Naive thymus-derived CD8-positive, alpha-beta T cell (primary cell): ENCODE measurements at regions not wholly inside any gene's neighbourhood (a gene's known extent, or its start where the extent isn't known, plus 50 kb on each side); places are given as distances from the start of the nearest gene placed in this dataset.
A peak's percentile ranks its signal among the peaks of the same experiment; 100 is the strongest.

ENCODE experiments used
- ATAC-seq, 2 donors: fragments of 150-1000 bp; cut with Tn5 transposase in 1 of 2; sonication (Bioruptor Pico), chemical (Tn5 transposase) in 1 of 2; 1 replicate in 1 of 2; 2 replicates in 1 of 2; pipeline ENCODE4 v1.10.0; 2021; ENCODE audit warnings: mild to moderate bottlenecking in 2 of 2, moderate library complexity in 2 of 2
- POLR2A ChIA-PET: fragments of 350-600 bp; sonication (Branson Sonifier 250); formaldehyde crosslinking; loops from one replicate; lab custom pipeline; 2021; ENCODE audit warnings: antibody characterized with exemption; lab: Charles Lee
- DNase-seq, 10 donors: peaks; one replicate each; pipeline versions ENCODE4 v3.0.0 to v3.0.0-alpha.2; 2020 to 2022
- H3K27ac Mint-ChIP-seq, 10 donors: one replicate each; pipeline ENCODE4 v1.8.0; 2020 to 2022; ENCODE audit warnings: mild to moderate bottlenecking in 10 of 10, mixed read lengths in 10 of 10, moderate library complexity in 4 of 10, inconsistent platforms in 1 of 10
- H3K27me3 Mint-ChIP-seq, 5 donors: one replicate each; pipeline ENCODE4 v1.8.0; 2021 to 2022; ENCODE audit warnings: mixed read lengths in 5 of 5
- H3K36me3 Mint-ChIP-seq, 3 donors: one replicate each; pipeline ENCODE4 v1.8.0; 2020 to 2022; ENCODE audit warnings: mixed read lengths in 3 of 3, mild to moderate bottlenecking in 2 of 3, inconsistent platforms in 1 of 3
- H3K4me1 Mint-ChIP-seq, 4 donors: one replicate each; pipeline ENCODE4 v1.8.0; 2021 to 2022; ENCODE audit warnings: mixed read lengths in 4 of 4
- H3K4me3 Mint-ChIP-seq, 10 donors: one replicate each; pipeline ENCODE4 v1.8.0; 2020 to 2022; ENCODE audit warnings: mild to moderate bottlenecking in 10 of 10, mixed read lengths in 10 of 10, moderate library complexity in 6 of 10, inconsistent platforms in 1 of 10
- H3K9me3 Mint-ChIP-seq, 9 donors: one replicate each; pipeline ENCODE4 v1.8.0; 2020 to 2022; ENCODE audit warnings: mixed read lengths in 9 of 9, mild to moderate bottlenecking in 3 of 9, inconsistent platforms in 1 of 9, moderate library complexity in 1 of 9

GRCh38 chrX:69311936-69312670, 146.8 kb upstream of the PJA1 start:
- H3K36me3 Mint-ChIP-seq = no peaks in the 10 kb centered on the region

GRCh38 chrX:69309074-69309792, 144.0 kb upstream of the PJA1 start:
- DNase-seq = no peak
- Mint-ChIP-seq H3K4me3 (no peak overlapping the region), H3K4me1 (no peaks in the 10 kb centered on the region), H3K9me3 (peaks cover 0 to 2% (median 0%) of the 10 kb centered on the region in 9 donors), H3K27me3 (peaks cover under 1 to 7% (median 3%) of the 10 kb centered on the region in 5 donors), H3K36me3 (no peaks in the 10 kb centered on the region), H3K27ac (no peak overlapping the region)
- ATAC-seq = no peak
- POLR2A ChIA-PET = no interaction called here

More at GRCh38 chrX:69311936-69312670, 146.8 kb upstream of the PJA1 start:
- no peaks in the 10 kb centered on the region for H3K4me1 Mint-ChIP-seq
- DNase-seq = no peak
- POLR2A ChIA-PET = no interaction called here
- no peaks in the 10 kb centered on the region for H3K9me3 Mint-ChIP-seq
- peaks cover 0 to 3% (median 0%) of the 10 kb centered on the region in 5 donors for H3K27me3 Mint-ChIP-seq
- no peak overlapping the region for H3K27ac Mint-ChIP-seq
- ATAC-seq = no peak
- H3K4me3 Mint-ChIP-seq = no peak overlapping the region

GRCh38 chrX:69307756-69308155, 142.5 kb upstream of the PJA1 start:
- H3K27ac Mint-ChIP-seq = peak overlapping the region in 1 of 10 donors; percentile 24
- POLR2A ChIA-PET = no interaction called here
- no peak for ATAC-seq
- H3K27me3 Mint-ChIP-seq = peaks cover 5 to 20% (median 9%) of the 10 kb centered on the region in 5 donors
- no peaks in the 10 kb centered on the region for H3K36me3 Mint-ChIP-seq
- H3K4me3 Mint-ChIP-seq = no peak overlapping the region
- peaks cover 0 to 2% (median 0%) of the 10 kb centered on the region in 4 donors for H3K4me1 Mint-ChIP-seq
- peaks cover 0 to 2% (median 0%) of the 10 kb centered on the region in 9 donors for H3K9me3 Mint-ChIP-seq
- no peak for DNase-seq

GRCh38 chrX:69307029-69307428, 141.8 kb upstream of the PJA1 start:
- no peak overlapping the region for H3K4me3 Mint-ChIP-seq
- H3K9me3 Mint-ChIP-seq = peaks cover 0 to 2% (median 0%) of the 10 kb centered on the region in 9 donors
- peaks cover 0 to 2% (median 0%) of the 10 kb centered on the region in 4 donors for H3K4me1 Mint-ChIP-seq
- H3K36me3 Mint-ChIP-seq = no peaks in the 10 kb centered on the region
- POLR2A ChIA-PET = no interaction called here
- ATAC-seq (no peak), DNase-seq (no peak)
- H3K27ac Mint-ChIP-seq = no peak overlapping the region
- H3K27me3 Mint-ChIP-seq = peaks cover 5 to 27% (median 13%) of the 10 kb centered on the region in 5 donors

- peaks cover 0 to 2% (median 0%) of the 10 kb centered on the region in 4 donors for H3K4me1 Mint-ChIP-seq
- no peak overlapping the region for H3K4me3 Mint-ChIP-seq
- peaks cover 5 to 37% (median 13%) of the 10 kb centered on the region in 5 donors for H3K27me3 Mint-ChIP-seq
- no peak for DNase-seq
- no peaks in the 10 kb centered on the region for H3K36me3 Mint-ChIP-seq
- H3K9me3 Mint-ChIP-seq = peaks cover 0 to 2% (median 0%) of the 10 kb centered on the region in 9 donors
- ATAC-seq = no peak
- H3K27ac Mint-ChIP-seq = no peak overlapping the region
- POLR2A ChIA-PET = no interaction called here
These were observed 140.8 kb upstream of the PJA1 start for GRCh38 chrX:69306063-69306404.

- peaks cover 5 to 40% (median 13%) of the 10 kb centered on the region in 5 donors for H3K27me3 Mint-ChIP-seq
- H3K36me3 Mint-ChIP-seq = no peaks in the 10 kb centered on the region
- POLR2A ChIA-PET = no interaction called here
- peaks cover 0 to 2% (median 0%) of the 10 kb centered on the region in 9 donors for H3K9me3 Mint-ChIP-seq
- H3K4me3 Mint-ChIP-seq = no peak overlapping the region
- DNase-seq (no peak), ATAC-seq (no peak)
- no peak overlapping the region for H3K27ac Mint-ChIP-seq
- H3K4me1 Mint-ChIP-seq = peaks cover 0 to 2% (median 0%) of the 10 kb centered on the region in 4 donors
These were observed 140.2 kb upstream of the PJA1 start for GRCh38 chrX:69305333-69306062.

- Mint-ChIP-seq H3K9me3 (peaks cover 0 to 2% (median 0%) of the 10 kb centered on the region in 9 donors), H3K4me1 (peaks cover 0 to 2% (median 0%) of the 10 kb centered on the region in 4 donors), H3K27ac (peak overlapping the region in 1 of 10 donors; percentile 16), H3K4me3 (no peak overlapping the region), H3K27me3 (peaks cover 5 to 40% (median 13%) of the 10 kb centered on the region in 5 donors), H3K36me3 (no peaks in the 10 kb centered on the region)
- no peak for ATAC-seq
- POLR2A ChIA-PET = no interaction called here
- no peak for DNase-seq
These were observed 138.0 kb upstream of the PJA1 start for GRCh38 chrX:69303231-69303630.

- DNase-seq = no peak
- POLR2A ChIA-PET = no interaction called here
- no peak overlapping the region for H3K27ac Mint-ChIP-seq
- peaks cover 0 to 2% (median 0%) of the 10 kb centered on the region in 4 donors for H3K4me1 Mint-ChIP-seq
- no peak overlapping the region for H3K4me3 Mint-ChIP-seq
- H3K27me3 Mint-ChIP-seq = peaks cover 5 to 40% (median 13%) of the 10 kb centered on the region in 5 donors
- no peak for ATAC-seq
- peaks cover 0 to 2% (median 0%) of the 10 kb centered on the region in 9 donors for H3K9me3 Mint-ChIP-seq
- no peaks in the 10 kb centered on the region for H3K36me3 Mint-ChIP-seq
These were observed 134.9 kb upstream of the PJA1 start for GRCh38 chrX:69299951-69300714.

GRCh38 chrX:69299285-69299684, 134.0 kb upstream of the PJA1 start:
- H3K27ac Mint-ChIP-seq = no peak overlapping the region
- POLR2A ChIA-PET = no interaction called here
- DNase-seq (no peak), ATAC-seq (no peak)
- peaks cover 2 to 35% (median 13%) of the 10 kb centered on the region in 5 donors for H3K27me3 Mint-ChIP-seq
- no peaks in the 10 kb centered on the region for H3K36me3 Mint-ChIP-seq
- no peaks in the 10 kb centered on the region for H3K9me3 Mint-ChIP-seq
- H3K4me3 Mint-ChIP-seq = no peak overlapping the region
- H3K4me1 Mint-ChIP-seq = peaks cover 0 to 2% (median 0%) of the 10 kb centered on the region in 4 donors

- peaks cover 0 to 28% (median 7%) of the 10 kb centered on the region in 5 donors for H3K27me3 Mint-ChIP-seq
- POLR2A ChIA-PET = no interaction called here
- DNase-seq = no peak
- no peaks in the 10 kb centered on the region for H3K4me1 Mint-ChIP-seq
- H3K36me3 Mint-ChIP-seq = no peaks in the 10 kb centered on the region
- H3K4me3 Mint-ChIP-seq = no peak overlapping the region
- H3K27ac Mint-ChIP-seq = no peak overlapping the region
- ATAC-seq = no peak
- no peaks in the 10 kb centered on the region for H3K9me3 Mint-ChIP-seq
These were observed 133.3 kb upstream of the PJA1 start for GRCh38 chrX:69298466-69299140.

- Mint-ChIP-seq H3K9me3 (no peaks in the 10 kb centered on the region), H3K27ac (no peak overlapping the region), H3K4me1 (no peaks in the 10 kb centered on the region), H3K36me3 (no peaks in the 10 kb centered on the region), H3K4me3 (no peak overlapping the region), H3K27me3 (peaks cover 0 to 17% (median 2%) of the 10 kb centered on the region in 5 donors)
- POLR2A ChIA-PET = no interaction called here
- DNase-seq = no peak
- no peak for ATAC-seq
These were observed 132.3 kb upstream of the PJA1 start for GRCh38 chrX:69297506-69297905.
